Astrocyte of the hippocampus (primary cell): ENCODE measurements at regions not wholly inside any gene's neighbourhood (a gene's known extent, or its start where the extent isn't known, plus 50 kb on each side); places are given as distances from the start of the nearest gene placed in this dataset.

Experiments
- DNase-seq: peaks from one replicate; pipeline ENCODE4 v3.0.0; 2011; ENCODE audit warnings: low read depth, low spot score

DNA sequence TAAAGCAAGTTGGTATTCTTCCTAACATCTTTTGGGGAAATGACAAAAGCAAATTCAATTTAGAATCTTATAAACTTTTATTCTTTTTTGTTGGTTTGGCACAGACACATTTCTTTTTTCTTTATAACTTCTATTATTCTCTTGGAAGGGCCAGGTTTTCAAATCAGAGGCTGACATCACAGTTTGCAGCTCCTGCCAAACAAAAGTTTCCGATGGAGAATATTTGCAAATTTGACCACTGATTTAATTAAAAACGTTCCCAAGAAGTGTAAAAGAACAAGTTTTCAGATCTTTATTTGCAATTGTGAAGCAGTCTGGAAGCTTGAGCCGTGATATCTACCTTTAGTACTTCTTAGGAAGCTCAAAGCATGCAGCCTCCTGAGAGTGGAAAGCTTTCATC is 53.8 kb upstream of the CD83 start:
- DNase-seq, result peak; percentile 65

DNA sequence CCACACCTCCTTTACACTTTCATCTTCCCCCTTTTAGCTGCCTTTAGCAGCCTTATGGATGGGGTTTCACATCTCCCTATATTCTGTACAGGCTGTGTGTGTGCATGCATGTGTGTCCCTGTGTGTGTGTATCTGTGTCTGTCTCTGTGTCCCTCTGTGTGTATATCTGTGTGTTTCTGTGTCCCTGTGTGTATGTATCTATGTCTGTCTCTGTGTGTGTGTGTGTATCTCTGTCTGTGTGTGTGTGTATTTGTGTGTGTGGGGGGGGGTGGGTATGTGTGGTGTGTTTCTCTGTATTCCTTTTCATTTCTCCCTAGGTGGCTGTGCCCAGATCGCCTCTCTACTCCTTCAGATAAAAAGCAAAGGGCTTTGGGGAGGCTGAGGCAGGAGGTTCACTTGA is 52.2 kb upstream of the CD83 start:
- DNase-seq, result no peak

DNA sequence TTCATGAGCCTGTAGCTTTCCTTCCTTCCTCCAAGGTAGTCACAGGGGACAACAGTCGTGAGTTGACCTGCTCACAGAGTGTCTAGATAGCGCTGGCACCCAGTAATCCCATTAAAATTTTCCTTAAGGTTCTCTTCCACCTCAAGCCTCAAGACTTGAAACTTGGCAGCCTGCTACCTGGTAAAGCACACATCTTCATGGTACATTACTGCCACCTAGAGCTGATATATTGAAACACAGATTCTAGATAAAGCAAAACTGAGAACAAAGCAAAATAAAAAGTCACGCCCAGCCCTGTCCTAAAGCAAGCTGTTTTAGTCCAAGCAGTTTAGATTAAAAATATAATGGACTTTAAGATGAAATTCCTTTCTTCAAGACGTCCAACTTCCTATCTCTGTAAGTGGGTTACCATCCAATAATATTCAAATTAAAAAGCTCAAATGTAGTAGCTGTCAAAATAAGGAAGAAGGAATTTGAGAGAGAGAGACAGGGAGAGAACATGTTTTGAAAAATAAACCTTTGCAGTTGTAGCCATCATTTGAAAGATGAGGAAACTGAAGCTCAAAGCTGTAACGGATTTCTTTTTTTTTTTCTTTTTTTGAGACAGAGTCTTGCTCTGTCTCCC is 50.7 kb upstream of the CD83 start:
- DNase-seq, result peak; percentile 90

DNA sequence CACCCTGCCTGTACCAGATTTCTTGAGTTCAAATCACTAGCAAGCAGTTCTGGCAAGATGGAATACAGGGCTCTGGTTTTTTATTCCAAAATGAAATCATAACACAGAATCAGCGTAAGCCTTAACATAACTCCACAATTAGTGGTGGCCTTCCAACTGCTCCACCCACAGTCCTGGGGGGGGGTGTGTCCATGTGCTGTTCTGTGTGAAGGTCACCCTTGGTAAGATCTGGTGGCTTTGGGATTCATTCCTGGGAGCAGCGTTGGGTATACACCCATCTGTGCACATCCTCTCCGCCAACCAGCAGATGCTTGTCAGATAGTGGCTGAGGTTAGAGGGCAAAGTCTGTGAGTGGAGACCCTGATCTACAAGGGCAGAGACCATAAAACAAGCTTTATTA is 49.9 kb upstream of the CD83 start:
- no peak for DNase-seq
